ENCODE measurements at regions not wholly inside any gene's neighbourhood (a gene's known extent, or its start where the extent isn't known, plus 50 kb on each side); places are given as distances from the start of the nearest gene placed in this dataset.

GRCh38 chr1:70627910-70628309 is 216.8 kb downstream of the CTH start:
- no peak for ATAC-seq (ENCODE audit: low FRiP score)
- TF ChIP-seq, protein P1, sequence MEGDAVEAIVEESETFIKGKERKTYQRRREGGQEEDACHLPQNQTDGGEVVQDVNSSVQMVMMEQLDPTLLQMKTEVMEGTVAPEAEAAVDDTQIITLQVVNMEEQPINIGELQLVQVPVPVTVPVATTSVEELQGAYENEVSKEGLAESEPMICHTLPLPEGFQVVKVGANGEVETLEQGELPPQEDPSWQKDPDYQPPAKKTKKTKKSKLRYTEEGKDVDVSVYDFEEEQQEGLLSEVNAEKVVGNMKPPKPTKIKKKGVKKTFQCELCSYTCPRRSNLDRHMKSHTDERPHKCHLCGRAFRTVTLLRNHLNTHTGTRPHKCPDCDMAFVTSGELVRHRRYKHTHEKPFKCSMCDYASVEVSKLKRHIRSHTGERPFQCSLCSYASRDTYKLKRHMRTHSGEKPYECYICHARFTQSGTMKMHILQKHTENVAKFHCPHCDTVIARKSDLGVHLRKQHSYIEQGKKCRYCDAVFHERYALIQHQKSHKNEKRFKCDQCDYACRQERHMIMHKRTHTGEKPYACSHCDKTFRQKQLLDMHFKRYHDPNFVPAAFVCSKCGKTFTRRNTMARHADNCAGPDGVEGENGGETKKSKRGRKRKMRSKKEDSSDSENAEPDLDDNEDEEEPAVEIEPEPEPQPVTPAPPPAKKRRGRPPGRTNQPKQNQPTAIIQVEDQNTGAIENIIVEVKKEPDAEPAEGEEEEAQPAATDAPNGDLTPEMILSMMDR (IDR thresholded peaks at IDR 0.05) = no peak
- DNase-seq (ENCODE audit: low spot score) = no peak

GRCh38 chr1:70628973-70629372 is 217.9 kb downstream of the CTH start:
- ATAC-seq (ENCODE audit: low FRiP score) (no peak), DNase-seq (ENCODE audit: low spot score) (no peak)
- TF ChIP-seq, protein P1 (IDR thresholded peaks at IDR 0.05) = no peak

- TF ChIP-seq, protein P1 (IDR thresholded peaks at IDR 0.05) = no peak
- DNase-seq (ENCODE audit: low spot score) (no peak), ATAC-seq (ENCODE audit: low FRiP score) (no peak)
Observed at GRCh38 chr1:70633004-70633403, 221.9 kb downstream of the CTH start.

DNA sequence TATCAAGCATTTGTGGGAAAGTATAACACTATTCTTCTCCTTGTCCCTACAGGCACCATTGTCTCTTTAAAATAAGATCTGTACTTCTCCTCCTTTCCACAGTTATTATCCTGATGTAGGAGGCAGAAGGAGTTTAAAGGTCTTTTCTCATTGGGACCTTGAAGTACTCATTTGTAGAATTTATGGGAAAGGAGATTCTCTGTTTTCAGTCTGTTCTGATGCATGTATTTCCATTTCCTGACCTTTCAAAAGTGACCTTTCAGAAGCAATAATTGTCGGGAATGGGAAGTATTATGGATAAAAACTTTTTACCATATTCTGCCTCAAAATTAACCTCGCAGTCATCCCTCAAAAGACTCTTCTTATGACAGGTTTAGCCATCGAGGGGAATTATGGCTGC is 224.8 kb downstream of the CTH start:
- DNase-seq (ENCODE audit: low spot score) (no peak), ATAC-seq (ENCODE audit: low FRiP score) (no peak)
- TF ChIP-seq, protein P1 (IDR thresholded peaks at IDR 0.05) = no peak

GRCh38 chr1:70641868-70642267 is 230.8 kb downstream of the CTH start:
- no peak for DNase-seq (ENCODE audit: low spot score)
- TF ChIP-seq, protein P1 (IDR thresholded peaks at IDR 0.05) = no peak
- ATAC-seq (ENCODE audit: low FRiP score) = no peak

DNA sequence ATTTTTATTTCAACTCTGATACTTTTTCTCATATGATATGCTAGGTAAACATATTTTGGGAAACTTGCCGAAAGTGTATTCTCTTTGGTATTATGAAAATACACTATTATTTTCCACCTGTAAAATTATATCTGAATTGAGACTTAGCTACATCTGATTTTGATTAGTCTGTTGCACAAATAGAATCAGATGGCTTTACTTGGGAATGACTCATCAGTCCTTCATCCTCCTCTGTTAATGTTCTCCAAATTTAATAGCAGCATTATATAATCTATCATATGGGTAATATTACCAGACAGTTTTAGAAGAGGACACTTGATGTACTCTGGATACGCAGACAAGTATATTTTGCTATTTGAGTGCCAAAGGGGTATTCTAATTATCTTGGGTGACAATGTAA is 245.3 kb downstream of the CTH start:
- TF ChIP-seq, protein P1 (IDR thresholded peaks at IDR 0.05) = no peak
- DNase-seq (ENCODE audit: low spot score) = no peak
- no peak for ATAC-seq (ENCODE audit: low FRiP score)

DNA sequence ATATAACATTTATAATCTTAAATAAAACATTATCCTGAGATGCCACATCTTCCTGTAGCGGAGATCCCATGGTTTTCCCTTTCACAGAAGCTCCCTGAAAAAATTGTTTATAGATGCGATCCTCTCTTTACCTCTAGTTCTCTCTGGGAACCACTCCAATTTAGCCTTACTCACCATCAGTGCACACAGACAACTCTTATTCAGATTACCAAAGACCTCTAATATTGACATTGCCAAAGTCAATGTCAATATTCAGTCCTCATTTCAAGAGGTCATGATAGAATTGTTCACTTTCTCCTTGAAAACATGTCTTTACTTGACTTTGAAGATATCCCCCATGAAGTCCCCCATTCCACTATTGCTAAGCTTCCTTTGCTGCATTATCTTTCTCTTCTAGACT is 248.8 kb downstream of the CTH start:
- DNase-seq (ENCODE audit: low spot score) (no peak), ATAC-seq (ENCODE audit: low FRiP score) (no peak)
- TF ChIP-seq, protein P1 (IDR thresholded peaks at IDR 0.05) = no peak
